NB4 (cell line): ENCODE measurements at regions not wholly inside any gene's neighbourhood (a gene's known extent, or its start where the extent isn't known, plus 50 kb on each side); places are given as distances from the start of the nearest gene placed in this dataset.
"Not testable (repeated sequence)": the region's sequence is repeated elsewhere in the genome, so short reads cannot be mapped to it uniquely, and the experiment has no call there.

Source experiments
- CTCF ChIP-seq: IDR thresholded peaks from one replicate; pipeline ENCODE4 v1.5.1; 2012; ENCODE audit warnings: low read depth, low read length
- POLR2A ChIP-seq: IDR thresholded peaks from 2 replicates; pipeline ENCODE4 v1.6.1; 2011; ENCODE audit warnings: mild to moderate bottlenecking; ENCODE audit not compliant: insufficient read length; ENCODE audit errors: extremely low read depth
- TF ChIP-seq, protein P1 (sequence below): IDR thresholded peaks from 2 replicates; pipeline ENCODE4 v1.6.1; 2011; ENCODE audit warnings: low read depth, low read length

DNA sequence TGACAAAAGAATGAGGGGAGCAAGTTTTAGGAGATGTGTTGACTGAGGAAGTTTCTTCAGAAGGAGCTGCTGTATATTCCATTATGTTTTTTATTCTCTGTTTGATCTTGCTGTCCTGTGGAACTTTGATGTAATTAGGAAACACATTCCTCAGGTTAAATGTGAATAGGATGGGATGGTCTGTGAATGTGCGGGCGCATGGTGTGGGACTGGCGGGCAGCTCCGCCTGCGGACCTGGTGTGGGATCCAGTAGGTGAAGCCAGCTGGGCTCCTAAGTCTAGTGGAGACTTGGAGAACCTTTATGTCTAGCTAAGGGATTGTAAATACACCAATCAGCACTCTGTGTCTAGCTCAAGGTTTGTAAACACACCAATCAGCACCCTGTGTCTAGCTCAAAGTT lies 344.3 kb downstream of the PTTG2 start:
- TF ChIP-seq CTCF, POLR2A: not testable (repeated sequence)
- TF ChIP-seq, protein P1, sequence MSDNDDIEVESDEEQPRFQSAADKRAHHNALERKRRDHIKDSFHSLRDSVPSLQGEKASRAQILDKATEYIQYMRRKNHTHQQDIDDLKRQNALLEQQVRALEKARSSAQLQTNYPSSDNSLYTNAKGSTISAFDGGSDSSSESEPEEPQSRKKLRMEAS = not testable (repeated sequence)
